Esophagus squamous epithelium (tissue), 5 donors: ENCODE measurements at regions not wholly inside any gene's neighbourhood (a gene's known extent, or its start where the extent isn't known, plus 50 kb on each side); places are given as distances from the start of the nearest gene placed in this dataset.
A peak's percentile ranks its signal among the peaks of the same experiment; 100 is the strongest.
"Not testable (repeated sequence)": the region's sequence is repeated elsewhere in the genome, so short reads cannot be mapped to it uniquely, and the experiment has no call there.

Experiments
- DNase-seq: peaks from one replicate; lab custom pipeline; 2025; lab: John Stamatoyannopoulos, UW
- H3K27ac ChIP-seq, 4 donors: fragments of 200-600 bp; sonication (generic); one replicate each; pipeline ENCODE4 v1.5.1; 2016 to 2019; ENCODE audit warnings: mild to moderate bottlenecking in 1 of 4
- H3K27me3 ChIP-seq, 4 donors: fragments of 200-600 bp; sonication (generic); 1 replicate in 3 of 4; 2 replicates in 1 of 4; pipeline versions ENCODE4 v1.5.1 to v1.6.0; 2017 to 2021; ENCODE audit warnings: antibody characterized with exemption in 1 of 4
- H3K36me3 ChIP-seq, 3 donors: fragments of 200-600 bp; sonication (generic); one replicate each; pipeline ENCODE4 v1.5.1; 2016 to 2019
- H3K4me1 ChIP-seq, 3 donors: fragments of 200-600 bp; sonication (generic); one replicate each; pipeline ENCODE4 v1.5.1; 2017 to 2019
- H3K4me3 ChIP-seq, 4 donors: fragments of 200-600 bp; sonication (generic); 1 replicate in 3 of 4; 2 replicates in 1 of 4; pipeline ENCODE4 v1.5.1; 2016 to 2019; ENCODE audit warnings: mild to moderate bottlenecking in 2 of 4, moderate library complexity in 1 of 4
- H3K9me3 ChIP-seq, 3 donors: fragments of 200-600 bp; sonication (generic); one replicate each; pipeline ENCODE4 v1.5.1; 2016 to 2019
- CTCF ChIP-seq, 6 experiments: fragments of 450-650 bp in 4 of 6; fragments of 200-600 bp in 2 of 6; sonication (generic) in 2 of 6; IDR thresholded peaks; one replicate each; pipeline ENCODE4 v1.5.1; 2016 to 2019; ENCODE audit warnings: antibody characterized with exemption in 6 of 6, mild to moderate bottlenecking in 4 of 6, moderate library complexity in 4 of 6
- POLR2A ChIP-seq, 4 donors: fragments of 450-650 bp; IDR thresholded peaks; one replicate each; pipeline ENCODE4 v1.6.1; 2017; ENCODE audit warnings: antibody characterized with exemption in 4 of 4, mild to moderate bottlenecking in 4 of 4, moderate library complexity in 3 of 4
- WGBS, 2 donors: methylation state at CpG; one replicate each; pipeline ENCODE4 v1.1.5; 2018; 5-methylcytosine and 5-hydroxymethylcytosine counted together
- intact Hi-C: fragments of 100-400 bp; cut with DNase I; formaldehyde crosslinking; loops from one replicate; pipeline ENCODE4 v1.15.0; 2022
- donor health status: DM: yes; HTN: yes; CAD: no.

- H3K27me3 ChIP-seq: peaks cover 0 to 10% (median 0%) of the 10 kb centered on the region in 4 donors
- WGBS, 2 donors: 66 to 70% methylated on average over 3 to 5 of the region's 5 CpGs
- no peaks in the 10 kb centered on the region for H3K9me3 ChIP-seq
- intact Hi-C loops: no loop called here
- no peak overlapping the region for H3K27ac ChIP-seq
- DNase-seq: no peak
- H3K4me3 ChIP-seq: no peak overlapping the region
- TF ChIP-seq CTCF (IDR thresholded peaks at IDR 0.05) (no peak), POLR2A (IDR thresholded peaks at IDR 0.05) (no peak)
- H3K4me1 ChIP-seq: no peaks in the 10 kb centered on the region
- no peaks in the 10 kb centered on the region for H3K36me3 ChIP-seq
Measured at GRCh38 chr10:78600121-78600665, 468.6 kb upstream of the ZMIZ1 start.

- no peaks in the 10 kb centered on the region for H3K4me1 ChIP-seq
- 67 to 78% methylated on average over 3 of the region's 3 CpGs for WGBS, 2 donors
- DNase-seq: no peak
- intact Hi-C loops: no loop called here
- no peaks in the 10 kb centered on the region for H3K9me3 ChIP-seq
- H3K36me3 ChIP-seq: no peaks in the 10 kb centered on the region
- peaks cover 0 to 10% (median 0%) of the 10 kb centered on the region in 4 donors for H3K27me3 ChIP-seq
- no peak overlapping the region for H3K4me3 ChIP-seq
- no peak overlapping the region for H3K27ac ChIP-seq
- TF ChIP-seq POLR2A (IDR thresholded peaks at IDR 0.05) (no peak), CTCF (IDR thresholded peaks at IDR 0.05) (no peak)
Measured at GRCh38 chr10:78600740-78601139, 468.0 kb upstream of the ZMIZ1 start.

GRCh38 chr10:78602201-78602932 is 466.4 kb upstream of the ZMIZ1 start:
- Histone ChIP-seq H3K9me3 (no peaks in the 10 kb centered on the region), H3K4me3 (no peak overlapping the region), H3K27me3 (peaks cover 0 to 10% (median 0%) of the 10 kb centered on the region in 4 donors), H3K4me1 (no peaks in the 10 kb centered on the region), H3K27ac (no peak overlapping the region), H3K36me3 (no peaks in the 10 kb centered on the region)
- intact Hi-C loops: no loop called here
- DNase-seq: no peak
- TF ChIP-seq POLR2A (IDR thresholded peaks at IDR 0.05): no peak
- WGBS, 2 donors: 61 to 78% methylated on average over 6 to 8 of the region's 12 CpGs

GRCh38 chr10:78604286-78604685 is 464.5 kb upstream of the ZMIZ1 start:
- peaks cover 0 to 4% (median 1%) of the 10 kb centered on the region in 3 donors for H3K9me3 ChIP-seq
- H3K4me3 ChIP-seq: no peak overlapping the region
- peaks cover 0 to 10% (median 0%) of the 10 kb centered on the region in 4 donors for H3K27me3 ChIP-seq
- no peaks in the 10 kb centered on the region for H3K4me1 ChIP-seq
- TF ChIP-seq POLR2A (IDR thresholded peaks at IDR 0.05): no peak
- WGBS, 2 donors: 81 to 92% methylated on average over 6 to 9 of the region's 9 CpGs
- H3K36me3 ChIP-seq: no peaks in the 10 kb centered on the region
- no peak for DNase-seq
- intact Hi-C loops: no loop called here
- no peak overlapping the region for H3K27ac ChIP-seq

GRCh38 chr10:78604721-78605120 is 464.0 kb upstream of the ZMIZ1 start:
- no peak for DNase-seq
- intact Hi-C loops: no loop called here
- Histone ChIP-seq H3K4me1 (no peaks in the 10 kb centered on the region), H3K27ac (no peak overlapping the region), H3K9me3 (peaks cover 0 to 4% (median 3%) of the 10 kb centered on the region in 3 donors), H3K27me3 (peaks cover 0 to 7% (median 0%) of the 10 kb centered on the region in 4 donors), H3K4me3 (no peak overlapping the region), H3K36me3 (no peaks in the 10 kb centered on the region)
- TF ChIP-seq POLR2A (IDR thresholded peaks at IDR 0.05) (no peak), CTCF (IDR thresholded peaks at IDR 0.05) (no peak)
- WGBS, 2 donors: 89 to 93% methylated on average over 3 of the region's 3 CpGs

GRCh38 chr10:78605800-78606350 is 462.9 kb upstream of the ZMIZ1 start:
- no peak overlapping the region for H3K27ac ChIP-seq
- no peak for TF ChIP-seq POLR2A (IDR thresholded peaks at IDR 0.05)
- peak in 1 of 6 experiments; percentile 40 for TF ChIP-seq CTCF (IDR thresholded peaks at IDR 0.05)
- H3K4me1 ChIP-seq: no peaks in the 10 kb centered on the region
- peaks cover 0 to 4% (median 3%) of the 10 kb centered on the region in 3 donors for H3K9me3 ChIP-seq
- no peak overlapping the region for H3K4me3 ChIP-seq
- DNase-seq: no peak
- H3K36me3 ChIP-seq: no peaks in the 10 kb centered on the region
- peaks cover 0 to 4% (median 0%) of the 10 kb centered on the region in 4 donors for H3K27me3 ChIP-seq
- WGBS, 2 donors: 63% methylated on average over 4 of the region's 4 CpGs
- intact Hi-C loops: no loop called here

- DNase-seq, H3K4me3 ChIP-seq, H3K4me1 ChIP-seq, H3K27me3 ChIP-seq, intact Hi-C loops, H3K9me3 ChIP-seq, H3K36me3 ChIP-seq, H3K27ac ChIP-seq: not testable (repeated sequence)
- WGBS, 2 donors: 84 to 95% methylated on average over 2 of the region's 2 CpGs
Measured at GRCh38 chr10:78606766-78607165, 462.0 kb upstream of the ZMIZ1 start.
